ENCODE measurements at regions not wholly inside any gene's neighbourhood (a gene's known extent, or its start where the extent isn't known, plus 50 kb on each side); places are given as distances from the start of the nearest gene placed in this dataset.

- no peak for TF ChIP-seq ZNF407 (IDR thresholded peaks at IDR 0.05; ENCODE audit: low read depth)
- no peak for TF ChIP-seq ZNF408 (CRISPR knock-in tag; IDR thresholded peaks at IDR 0.05; ENCODE audit: low read depth)
- TF ChIP-seq HDGF (IDR thresholded peaks at IDR 0.05) = no peak
- no peak for TF ChIP-seq NCOA4 (IDR thresholded peaks at IDR 0.05; ENCODE audit: partially characterized antibody)
- TF ChIP-seq ATF4 (CRISPR knock-in tag; IDR thresholded peaks at IDR 0.05) = no peak
- TF ChIP-seq PHF8 (IDR thresholded peaks at IDR 0.05; ENCODE audit: borderline replicate concordance, low read length) = no peak
- no peak for TF ChIP-seq ZFPM2 (CRISPR knock-in tag; IDR thresholded peaks at IDR 0.05)
- peak in 1 of 2 experiments; percentile 58; a peak in 2 of 4 replicates for TF ChIP-seq TBL1XR1 (IDR thresholded peaks at IDR 0.05; ENCODE audit: low read length in 2 of 2)
- TF ChIP-seq ZBTB33 (CRISPR knock-in tag; IDR thresholded peaks at IDR 0.05) = no peak
- TF ChIP-seq GABPB1 (CRISPR knock-in tag; IDR thresholded peaks at IDR 0.05) = no peak
- TF ChIP-seq FOXP1 (CRISPR knock-in tag; IDR thresholded peaks at IDR 0.05) = no peak
- no peak for TF ChIP-seq HOMEZ (CRISPR knock-in tag; IDR thresholded peaks at IDR 0.05)
- no peak for TF ChIP-seq POLR3A (IDR thresholded peaks at IDR 0.05; ENCODE audit: borderline replicate concordance, extremely low read depth, insufficient read depth, insufficient read length)
- no peak for TF ChIP-seq TEAD4 (IDR thresholded peaks at IDR 0.05; ENCODE audit: low read length)
- no peak for TF ChIP-seq TEAD4 (CRISPR knock-in tag; IDR thresholded peaks at IDR 0.05; ENCODE audit: borderline replicate concordance)
- TF ChIP-seq TAF9B (IDR thresholded peaks at IDR 0.05; ENCODE audit: partially characterized antibody) = no peak
- TF ChIP-seq RNF2 (IDR thresholded peaks at IDR 0.05) = 0 out of 2 replicates have a peak, but pooled peaks have one; percentile 17
- TF ChIP-seq MEF2D (tag; conservative IDR thresholded peaks at IDR 0.05; ENCODE audit: low read depth) = peak; percentile 93
Observed at GRCh38 chr1:200275415-200275814, 134.4 kb downstream of the ZNF281 start (continued).
